ENCODE measurements at regions not wholly inside any gene's neighbourhood (a gene's known extent, or its start where the extent isn't known, plus 50 kb on each side); places are given as distances from the start of the nearest gene placed in this dataset.

DNA sequence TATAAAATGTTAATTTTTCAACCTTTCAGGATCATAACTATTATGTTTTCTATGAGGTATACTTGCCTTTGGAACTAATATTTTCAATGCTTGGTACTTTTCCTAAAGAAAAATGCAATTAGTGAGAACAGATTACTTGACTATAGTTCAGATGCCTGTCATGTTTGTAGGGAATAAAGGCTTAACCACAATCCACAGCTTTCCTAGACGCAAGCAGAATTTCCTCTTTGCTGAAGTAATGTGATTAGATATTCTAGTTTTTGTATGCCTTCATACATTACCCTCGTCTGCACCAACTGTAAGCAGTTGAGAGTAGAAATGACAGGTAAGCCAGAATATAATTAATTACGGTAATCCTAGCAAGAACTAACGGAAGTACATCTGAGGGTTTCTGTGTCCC, 581.4 kb upstream of the MMS22L start:
- no peak for ATAC-seq
- intact Hi-C loops (cut with DNase I): no loop called here

DNA sequence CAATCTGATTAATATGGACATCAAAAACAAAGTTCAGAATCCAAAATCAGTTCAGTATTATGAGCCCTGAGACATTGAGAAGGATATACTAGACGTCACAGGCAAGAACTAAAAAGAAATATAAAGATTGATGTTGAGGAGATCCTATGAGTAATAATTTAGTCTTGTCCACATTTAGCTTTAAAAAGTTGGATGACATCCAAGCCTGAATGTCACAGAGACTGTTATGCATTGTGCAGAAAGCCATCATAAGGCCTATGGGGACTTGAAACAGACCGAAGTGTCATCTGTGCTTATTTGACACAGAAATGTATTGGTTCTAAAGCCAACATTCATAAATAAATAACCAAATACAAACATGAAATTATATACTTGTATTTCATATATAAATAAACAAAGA, 581.8 kb upstream of the MMS22L start:
- no peak for ATAC-seq
- intact Hi-C loops (cut with DNase I): no loop called here
- DNase-seq: no peak

More for the DNA sequence above, 581.4 kb upstream of the MMS22L start:
- no peak for DNase-seq

DNA sequence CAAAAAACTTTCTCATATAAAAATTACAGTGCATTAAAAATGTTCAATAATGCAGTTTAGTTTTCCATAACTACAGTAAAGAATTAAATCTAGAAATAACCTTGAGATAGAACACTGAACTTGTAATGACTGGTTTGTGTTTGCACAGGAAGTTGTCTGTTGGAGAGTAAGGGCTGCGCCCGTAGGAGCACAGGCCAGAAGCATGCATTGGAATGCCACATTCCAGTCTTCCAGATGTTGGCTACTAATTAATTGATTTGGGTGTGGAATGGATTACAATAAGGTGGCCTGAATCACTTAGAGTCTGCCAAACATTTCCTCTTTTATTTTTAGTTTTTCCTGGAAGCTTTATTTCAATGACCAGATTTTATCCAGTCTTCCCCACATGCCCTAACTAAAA, 582.6 kb upstream of the MMS22L start:
- no peak for ATAC-seq
- DNase-seq: no peak
- intact Hi-C loops (cut with DNase I): no loop called here

DNA sequence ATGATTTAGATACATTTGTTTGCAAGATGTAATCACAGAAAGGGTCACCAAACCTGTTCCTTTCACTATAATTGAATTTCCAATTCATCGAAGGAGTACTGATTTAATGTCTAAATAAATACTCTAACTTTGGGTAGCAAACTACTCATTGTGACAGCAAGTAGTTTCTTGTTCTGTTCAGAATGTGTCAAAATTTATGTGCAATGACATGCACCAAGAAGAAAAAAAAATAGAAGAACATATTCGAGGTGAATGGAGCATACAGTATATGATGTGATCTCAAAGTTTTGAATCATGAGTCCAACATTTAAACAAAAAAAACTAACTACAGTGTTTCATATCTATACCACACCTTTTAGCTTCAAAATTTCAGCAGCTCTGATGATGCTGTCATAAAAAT, 583.6 kb upstream of the MMS22L start:
- DNase-seq (no peak), ATAC-seq (no peak)
- intact Hi-C loops (cut with DNase I): no loop called here

DNA sequence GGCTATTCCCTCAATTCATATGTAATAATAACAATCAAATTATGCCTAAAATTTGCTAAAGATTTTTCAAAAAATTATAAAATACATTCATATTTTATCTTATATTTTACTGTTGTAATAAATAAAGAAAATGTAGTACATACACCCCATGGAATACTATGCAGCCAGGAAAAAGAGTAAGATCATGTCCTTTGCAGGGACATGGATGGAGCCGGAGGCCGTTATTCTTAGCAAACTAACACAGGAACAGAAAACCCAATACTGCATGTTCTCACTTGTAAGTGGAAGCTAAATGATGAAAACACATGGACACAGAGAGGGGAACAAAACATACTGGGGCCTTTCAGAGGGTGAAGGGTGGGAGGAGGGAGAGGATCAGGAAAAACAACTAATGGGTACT, 584.2 kb upstream of the MMS22L start:
- no peak for ATAC-seq
- intact Hi-C loops (cut with DNase I): no loop called here
- DNase-seq: no peak

DNA sequence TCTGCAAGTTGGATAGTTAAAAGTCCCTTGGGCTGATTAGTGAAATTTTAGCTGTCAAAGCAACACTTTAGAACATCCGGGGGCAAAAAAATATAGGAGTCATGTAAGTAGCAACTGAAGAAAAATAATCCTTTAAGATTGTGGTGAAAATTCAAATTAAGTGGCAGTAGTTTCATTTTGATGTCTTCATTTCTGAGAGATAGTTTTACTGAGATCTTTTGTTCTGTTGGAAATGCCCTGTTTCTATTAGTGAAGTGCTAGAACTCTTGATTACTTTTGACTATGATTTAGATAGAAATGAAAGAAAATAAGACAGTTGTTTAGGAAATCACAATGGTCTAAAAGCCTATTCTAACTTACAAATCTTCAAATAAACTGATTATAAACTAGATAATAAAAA, 587.3 kb upstream of the MMS22L start:
- ATAC-seq (no peak), DNase-seq (no peak)
- intact Hi-C loops (cut with DNase I): no loop called here

DNA sequence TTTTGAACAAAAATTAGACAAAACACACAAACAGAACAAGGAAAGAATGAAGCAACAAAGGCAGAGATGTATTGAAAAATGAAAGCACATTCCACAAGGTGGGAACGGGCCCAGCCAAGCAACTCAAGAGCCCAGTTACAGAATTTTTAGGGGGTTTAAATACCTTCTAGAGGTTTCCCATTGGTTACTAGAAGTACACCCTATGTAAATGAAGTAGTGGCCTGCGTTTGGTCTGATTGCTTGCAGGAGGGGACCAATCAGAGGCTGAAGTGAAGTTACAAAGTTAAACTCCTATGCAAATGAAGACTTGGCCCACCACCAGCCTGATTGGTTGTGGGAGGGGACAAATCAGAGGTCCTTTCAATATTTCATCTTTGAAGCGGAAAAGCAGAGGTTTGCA, 593.7 kb upstream of the MMS22L start:
- intact Hi-C loops (cut with DNase I): no loop called here
- DNase-seq (no peak), ATAC-seq (no peak)

DNA sequence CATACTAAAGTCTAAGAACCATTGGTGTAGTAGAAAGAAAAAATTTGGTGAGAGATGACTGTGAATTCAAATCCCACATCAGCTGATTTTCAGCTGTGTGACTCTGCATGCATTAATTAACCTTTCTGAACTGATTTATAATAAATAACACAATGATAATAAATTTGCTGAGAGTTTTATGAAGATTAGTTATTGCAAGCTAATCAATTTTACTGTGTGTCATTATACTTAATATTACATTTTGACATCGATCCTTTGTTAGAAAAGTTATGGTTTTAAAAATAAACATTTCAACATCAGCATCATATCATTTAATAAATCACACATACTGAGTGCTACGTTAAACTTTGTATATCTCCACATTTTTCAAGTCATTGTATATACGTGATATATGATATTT, 599.7 kb upstream of the MMS22L start:
- no peak for DNase-seq
- intact Hi-C loops (cut with DNase I): no loop called here
- ATAC-seq: no peak

DNA sequence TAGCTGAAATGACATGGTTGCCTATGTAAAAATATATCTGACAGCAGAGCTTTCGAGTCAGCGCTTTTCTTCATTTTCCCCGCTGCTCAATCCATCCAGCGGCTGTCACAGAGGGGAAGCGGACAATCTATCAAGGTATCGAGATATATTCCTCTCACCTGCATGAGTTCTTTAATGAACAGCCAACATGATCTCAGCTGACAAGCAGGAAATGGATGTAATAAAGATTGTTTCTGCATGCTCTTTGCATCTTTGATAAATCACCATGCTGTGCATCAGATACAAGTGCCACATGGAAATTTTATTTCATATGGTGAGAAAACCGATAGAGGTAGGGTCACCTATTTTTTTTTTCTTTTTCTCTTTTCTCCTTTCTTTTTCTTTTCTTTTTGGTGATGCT, 602.3 kb upstream of the MMS22L start:
- intact Hi-C loops (cut with DNase I): no loop called here
- ATAC-seq: no peak
- no peak for DNase-seq

DNA sequence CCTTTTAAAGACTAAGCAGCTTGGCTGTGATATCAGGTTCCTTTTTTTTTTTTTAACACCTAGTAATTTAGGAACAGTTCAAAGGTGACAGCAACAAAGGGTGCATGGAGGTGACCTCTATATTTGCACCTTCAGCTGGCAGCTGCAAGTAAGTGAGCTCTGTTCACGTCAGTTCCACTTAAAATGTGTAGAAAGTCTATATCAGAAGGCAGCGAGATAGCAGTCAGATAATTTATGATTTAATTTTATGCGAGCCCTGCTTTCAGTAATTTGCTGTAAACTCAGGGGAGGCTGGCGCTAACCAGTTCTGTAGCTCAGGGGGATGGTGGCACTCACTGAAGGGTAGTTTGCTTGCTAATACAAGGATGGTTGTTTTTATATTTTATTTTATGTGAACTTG, 602.8 kb upstream of the MMS22L start:
- intact Hi-C loops (cut with DNase I): no loop called here
- ATAC-seq: no peak
- no peak for DNase-seq

DNA sequence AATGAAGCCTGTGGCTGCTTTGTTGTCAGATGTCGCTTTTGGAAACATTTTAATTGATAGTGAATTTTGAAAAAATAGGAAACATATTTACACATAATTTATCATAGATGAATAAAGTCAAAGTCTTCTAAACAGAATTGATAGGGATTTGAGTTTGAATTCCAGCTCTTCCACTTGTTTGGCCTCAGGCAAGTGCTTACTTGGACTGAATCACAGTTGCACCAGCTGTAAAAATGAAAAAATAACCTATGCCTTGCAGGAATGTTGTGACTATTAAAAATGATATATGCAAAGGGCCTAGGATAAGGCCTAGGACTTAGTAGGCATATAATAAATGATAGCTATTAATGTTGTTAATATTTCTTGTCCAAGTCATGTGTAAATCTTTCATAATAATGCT, 618.5 kb upstream of the MMS22L start:
- ATAC-seq: no peak
- intact Hi-C loops (cut with DNase I): no loop called here
- no peak for DNase-seq

DNA sequence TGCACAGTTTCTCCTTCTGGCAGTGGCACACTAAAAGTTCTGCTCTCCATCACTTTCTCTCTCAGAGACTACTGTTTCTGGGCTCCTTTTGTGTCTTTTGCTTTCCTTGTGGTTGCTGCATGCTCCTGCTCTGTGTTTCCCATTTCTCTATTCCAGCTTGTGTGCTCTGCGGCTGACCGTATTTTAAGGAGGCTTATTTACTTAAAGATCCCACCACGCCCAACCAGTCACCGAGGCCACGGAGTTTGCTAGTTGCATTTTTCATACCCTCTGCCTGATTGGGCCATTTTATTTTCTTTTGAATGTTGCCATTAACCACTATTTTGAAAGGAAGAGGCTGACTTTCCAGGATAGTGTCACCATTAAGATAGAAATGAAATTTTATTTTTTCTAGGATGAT, 626.4 kb upstream of the MMS22L start:
- ATAC-seq: no peak
- no peak for DNase-seq
- intact Hi-C loops (cut with DNase I): no loop called here

DNA sequence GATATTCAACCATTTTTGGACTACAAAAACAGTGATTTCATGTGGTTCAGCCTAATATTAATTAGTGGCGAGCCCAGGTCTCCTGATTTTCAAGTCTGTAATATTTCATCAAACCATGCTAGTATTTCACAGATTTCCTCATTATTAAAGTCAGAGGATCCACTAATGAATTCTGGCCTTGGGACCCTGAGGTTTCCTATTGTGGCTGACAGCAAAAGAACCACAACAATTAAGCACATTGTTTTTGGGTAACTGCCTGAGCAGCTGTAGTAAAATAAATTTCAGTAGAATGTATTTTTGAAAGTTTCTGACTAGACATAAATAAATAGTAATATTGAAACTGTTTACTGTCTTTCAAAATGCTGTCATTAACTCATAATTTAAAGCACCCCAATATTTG, 630.7 kb upstream of the MMS22L start:
- DNase-seq: no peak
- no peak for ATAC-seq
- intact Hi-C loops (cut with DNase I): no loop called here

DNA sequence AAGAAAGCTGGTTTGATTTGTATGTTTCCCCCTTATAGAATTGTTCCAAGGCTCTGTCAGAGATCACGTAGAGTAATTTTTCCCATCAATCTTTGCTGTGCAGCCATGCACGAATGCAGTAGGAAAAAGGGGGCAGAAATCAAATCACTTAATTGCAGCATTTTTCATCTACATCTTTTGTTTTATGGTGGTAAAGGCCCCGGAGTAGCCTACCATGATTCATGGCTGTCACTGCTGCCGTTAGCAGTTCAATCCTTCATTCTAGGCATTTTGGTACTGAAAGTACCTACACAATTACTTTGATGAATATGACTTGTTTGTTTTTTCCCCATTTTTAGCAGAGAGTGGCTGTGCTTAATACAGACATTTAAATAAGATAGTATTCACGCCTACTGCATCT, 631.9 kb upstream of the MMS22L start:
- no peak for DNase-seq
- ATAC-seq: no peak
- intact Hi-C loops (cut with DNase I): no loop called here

DNA sequence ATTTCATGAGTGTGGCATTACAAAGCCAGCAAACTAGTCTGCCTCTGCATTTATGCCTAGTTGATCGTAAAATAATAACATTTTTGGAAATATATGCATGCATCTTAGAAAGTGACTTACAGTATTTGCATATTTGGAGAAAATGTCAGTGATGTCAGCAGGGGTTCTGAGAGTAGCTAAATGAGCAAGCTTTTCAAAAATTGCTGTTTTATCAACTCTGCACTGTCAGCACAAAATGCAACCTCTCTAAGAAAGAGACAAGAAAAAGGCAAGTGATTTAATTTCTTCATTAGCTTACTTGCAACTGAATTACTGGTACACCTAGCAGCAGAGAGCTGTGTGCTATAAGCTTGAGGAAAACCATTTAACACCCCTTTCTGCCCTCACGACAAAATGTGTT, 632.5 kb upstream of the MMS22L start:
- DNase-seq (no peak), ATAC-seq (no peak)
- intact Hi-C loops (cut with DNase I): no loop called here

DNA sequence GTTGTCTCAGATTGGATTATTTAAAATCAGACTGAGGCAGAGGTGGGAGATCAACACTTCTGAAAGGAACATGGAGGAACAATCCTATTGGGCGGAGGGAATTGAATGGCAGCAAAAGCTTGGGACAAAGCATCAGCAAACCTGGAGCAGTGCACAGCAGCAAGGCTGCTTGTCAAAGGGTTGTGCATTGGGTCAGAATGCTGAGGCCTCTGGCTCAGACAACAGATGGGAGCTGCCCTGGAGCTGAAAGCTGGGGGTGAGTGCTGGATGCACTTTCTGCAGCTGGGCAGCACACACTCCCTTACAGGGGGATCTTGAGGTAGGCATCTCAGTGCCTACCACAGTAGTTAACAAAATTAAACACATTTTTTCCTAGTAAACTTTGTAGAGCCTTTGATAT, 634.4 kb upstream of the MMS22L start:
- ATAC-seq: no peak
- intact Hi-C loops (cut with DNase I): no loop called here
- no peak for DNase-seq

DNA sequence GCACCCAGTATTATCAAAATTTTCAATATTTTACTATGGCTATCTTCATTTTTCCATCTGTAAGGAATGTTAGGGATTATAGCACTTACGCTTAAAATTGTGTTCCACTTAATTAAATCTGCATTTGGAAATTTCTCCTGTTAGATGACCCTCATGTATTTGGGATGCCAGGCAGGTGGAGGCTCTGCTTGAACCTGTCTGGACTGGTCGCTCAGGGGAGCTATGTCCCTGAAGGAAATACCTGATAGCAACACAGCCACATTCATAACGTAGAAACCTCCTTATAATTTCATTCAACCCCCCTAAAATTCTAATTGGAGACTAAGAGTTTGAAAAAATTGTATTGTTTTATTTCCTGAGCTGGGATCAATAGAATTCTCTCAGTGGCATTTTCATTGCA, 636.0 kb upstream of the MMS22L start:
- DNase-seq (no peak), ATAC-seq (no peak)
- intact Hi-C loops (cut with DNase I): no loop called here

DNA sequence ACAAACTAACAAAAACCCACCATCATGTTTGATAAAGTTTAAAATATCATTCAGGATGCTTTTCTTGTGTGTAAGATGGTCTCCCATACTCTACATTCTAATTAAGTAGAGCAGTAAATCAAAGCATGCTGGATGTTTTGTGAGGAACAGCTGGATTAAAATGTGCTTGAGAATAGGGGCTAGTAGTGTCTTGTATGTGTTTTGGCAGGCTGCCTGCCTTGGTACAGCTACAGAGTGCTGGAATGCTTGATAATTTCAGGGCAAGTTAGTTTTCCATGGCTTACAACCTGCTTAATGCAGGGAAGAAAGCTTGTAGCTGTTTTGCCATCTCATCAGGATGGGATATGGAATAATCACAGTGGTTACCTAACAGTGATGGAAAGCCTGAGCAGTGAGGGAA, 636.6 kb upstream of the MMS22L start:
- intact Hi-C loops (cut with DNase I): no loop called here
- DNase-seq (no peak), ATAC-seq (no peak)

DNA sequence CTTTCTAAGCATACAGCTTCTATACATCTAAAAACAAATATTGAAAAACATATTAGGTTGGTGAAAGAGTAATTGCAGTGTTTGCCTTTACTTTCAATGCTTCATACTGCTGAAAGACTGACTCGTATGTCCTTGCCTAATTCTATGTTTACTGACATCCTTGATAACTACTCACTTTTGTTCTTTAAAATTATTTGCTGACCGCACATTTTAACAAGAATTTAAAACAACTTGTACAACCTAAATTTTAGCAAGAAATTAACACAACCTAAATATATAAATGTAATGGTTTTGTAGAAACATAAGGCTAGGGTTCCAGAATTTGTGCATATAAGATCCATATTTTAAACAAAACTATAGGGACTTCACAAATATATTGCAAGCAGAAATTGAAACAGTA, 640.2 kb upstream of the MMS22L start:
- DNase-seq (no peak), ATAC-seq (no peak)
- intact Hi-C loops (cut with DNase I): no loop called here

DNA sequence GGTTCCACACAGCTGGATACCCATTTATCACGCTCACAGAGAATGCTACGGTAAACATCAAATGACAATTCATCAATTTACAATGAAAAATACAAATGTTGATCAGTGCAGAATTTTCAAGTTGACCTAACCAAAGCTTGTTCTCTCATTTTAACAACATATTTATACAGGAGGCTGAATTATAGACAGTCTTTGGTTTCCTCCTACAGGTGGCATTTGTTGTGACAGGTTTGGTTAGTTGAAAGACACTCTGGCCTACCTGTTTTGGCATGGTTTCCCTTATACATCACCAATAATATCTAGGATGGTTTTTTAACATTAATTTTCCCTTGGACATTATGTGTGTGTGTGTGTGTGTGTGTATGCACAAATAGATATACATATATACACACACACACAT, 642.5 kb upstream of the MMS22L start:
- no peak for ATAC-seq
- intact Hi-C loops (cut with DNase I): no loop called here

DNA sequence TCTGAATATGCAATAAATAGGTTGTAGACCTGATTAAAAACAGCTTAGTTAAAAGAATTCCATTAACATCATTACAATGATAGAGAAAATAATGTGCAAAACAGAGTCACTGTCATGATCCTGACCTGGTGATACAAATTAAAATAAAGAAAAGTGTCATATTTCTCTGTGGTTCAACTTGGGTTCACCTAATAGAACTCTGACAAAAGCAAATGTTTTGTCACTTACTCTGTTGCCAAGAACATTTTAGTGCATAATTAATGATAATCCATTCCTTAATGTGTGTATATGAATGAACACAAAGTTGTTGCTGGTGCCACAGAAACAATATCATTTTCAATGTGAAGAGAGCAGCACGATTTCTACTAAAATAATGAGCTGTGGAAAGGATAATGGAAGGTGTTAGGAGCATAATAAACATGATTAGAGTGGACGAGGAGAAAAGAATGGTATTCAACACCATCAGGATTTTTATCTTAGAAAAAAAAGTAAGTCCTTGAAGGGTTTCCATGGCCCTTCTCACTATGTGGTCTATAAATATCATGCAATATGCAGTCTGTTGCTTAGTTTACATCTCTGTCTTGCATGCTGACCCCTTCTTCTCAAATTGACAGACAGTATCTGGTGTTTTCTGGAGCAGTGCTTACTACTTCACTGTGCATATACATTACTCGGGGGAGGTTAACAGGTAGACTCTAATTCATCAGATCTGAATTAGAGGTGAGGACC, 656.6 kb upstream of the MMS22L start:
- DNase-seq (no peak), ATAC-seq (no peak)
- intact Hi-C loops (cut with DNase I): no loop called here

More for the DNA sequence above, 642.5 kb upstream of the MMS22L start:
- DNase-seq: no peak

DNA sequence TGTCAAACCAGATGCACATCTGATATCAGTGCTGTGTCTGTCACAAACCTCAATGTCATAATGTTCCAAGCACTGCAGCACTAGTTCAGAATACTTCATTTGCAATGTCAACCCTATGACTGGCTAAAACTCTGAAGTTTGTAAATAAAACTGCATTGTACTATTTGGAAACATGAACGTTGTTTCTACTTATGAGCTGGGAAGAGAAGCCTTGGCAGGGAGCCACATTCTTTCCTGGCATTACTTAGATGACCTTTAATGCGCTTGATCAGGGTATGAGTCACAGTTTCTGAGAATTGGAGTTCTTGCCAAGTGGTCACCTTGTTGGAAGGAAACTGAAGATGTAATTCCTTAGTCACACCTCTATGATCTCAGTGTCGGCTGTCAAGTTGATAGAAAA, 664.8 kb upstream of the MMS22L start:
- DNase-seq (peak; percentile 61), ATAC-seq (peak; percentile 78 to 80)
- intact Hi-C loops (cut with DNase I): no loop called here

Measured in left cardiac atrium (tissue), 4 donors.